ENCODE measurements at regions not wholly inside any gene's neighbourhood (a gene's known extent, or its start where the extent isn't known, plus 50 kb on each side); places are given as distances from the start of the nearest gene placed in this dataset.

DNA sequence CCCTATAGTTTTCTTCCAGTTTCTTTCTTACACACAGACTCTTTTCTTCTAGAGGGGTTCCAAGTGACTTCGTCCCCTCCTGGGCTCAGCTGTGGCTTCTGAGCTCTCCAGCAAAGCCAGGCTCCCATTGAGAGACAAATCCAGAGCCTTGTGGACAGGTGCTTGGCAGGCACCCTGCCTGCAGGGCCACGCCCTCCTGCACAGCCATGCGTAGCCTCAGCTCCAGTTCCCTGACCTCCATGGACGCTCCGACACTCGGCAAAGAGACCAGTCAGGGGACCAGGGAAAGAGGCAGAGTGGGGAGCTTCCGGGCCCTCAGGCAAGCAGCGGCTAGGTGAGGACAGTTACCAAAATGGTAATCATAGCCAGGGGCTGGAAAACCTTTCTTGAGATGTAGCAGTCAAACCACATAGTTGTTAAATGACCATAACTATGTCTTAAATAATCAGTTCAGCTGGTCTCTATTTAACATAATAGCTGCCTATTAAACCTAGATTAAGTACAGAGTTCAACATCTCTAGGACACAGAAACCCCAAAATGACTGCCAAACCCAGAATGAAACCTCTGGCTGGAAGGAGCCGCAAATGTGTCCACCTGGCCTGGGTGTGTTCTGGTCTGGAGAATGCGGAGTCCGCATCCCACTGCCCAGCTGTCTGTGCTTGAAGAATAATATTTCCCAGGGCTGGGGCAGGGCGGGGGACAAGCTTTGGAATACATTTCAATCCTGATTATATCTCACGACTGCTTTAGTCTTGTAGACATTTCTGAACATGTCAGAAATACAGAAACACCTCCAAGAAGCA lies 69.3 kb upstream of the RGMA start:
- H3K27me3 ChIP-seq, result no peaks in the 10 kb centered on the region
- intact Hi-C loops (cut with DNase I; ENCODE audit: low total_unique reads), result no loop called here
- H3K27ac ChIP-seq, result no peak overlapping the region
- peaks cover 13% of the 10 kb centered on the region for H3K4me1 ChIP-seq
- H3K9me3 ChIP-seq, result no peaks in the 10 kb centered on the region
- no peaks in the 10 kb centered on the region for H3K36me3 ChIP-seq (ENCODE audit: low read depth, missing control alignments)
- no peak overlapping the region for H3K4me3 ChIP-seq
- DNase-seq, result no peak
- WGBS, 2 donors, result 86 to 87% methylated on average over 12 to 13 of the region's 13 CpGs
- no peak for TF ChIP-seq POLR2A (IDR thresholded peaks at IDR 0.05)
- TF ChIP-seq, protein P1, sequence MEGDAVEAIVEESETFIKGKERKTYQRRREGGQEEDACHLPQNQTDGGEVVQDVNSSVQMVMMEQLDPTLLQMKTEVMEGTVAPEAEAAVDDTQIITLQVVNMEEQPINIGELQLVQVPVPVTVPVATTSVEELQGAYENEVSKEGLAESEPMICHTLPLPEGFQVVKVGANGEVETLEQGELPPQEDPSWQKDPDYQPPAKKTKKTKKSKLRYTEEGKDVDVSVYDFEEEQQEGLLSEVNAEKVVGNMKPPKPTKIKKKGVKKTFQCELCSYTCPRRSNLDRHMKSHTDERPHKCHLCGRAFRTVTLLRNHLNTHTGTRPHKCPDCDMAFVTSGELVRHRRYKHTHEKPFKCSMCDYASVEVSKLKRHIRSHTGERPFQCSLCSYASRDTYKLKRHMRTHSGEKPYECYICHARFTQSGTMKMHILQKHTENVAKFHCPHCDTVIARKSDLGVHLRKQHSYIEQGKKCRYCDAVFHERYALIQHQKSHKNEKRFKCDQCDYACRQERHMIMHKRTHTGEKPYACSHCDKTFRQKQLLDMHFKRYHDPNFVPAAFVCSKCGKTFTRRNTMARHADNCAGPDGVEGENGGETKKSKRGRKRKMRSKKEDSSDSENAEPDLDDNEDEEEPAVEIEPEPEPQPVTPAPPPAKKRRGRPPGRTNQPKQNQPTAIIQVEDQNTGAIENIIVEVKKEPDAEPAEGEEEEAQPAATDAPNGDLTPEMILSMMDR (IDR thresholded peaks at IDR 0.05), result no peak

DNA sequence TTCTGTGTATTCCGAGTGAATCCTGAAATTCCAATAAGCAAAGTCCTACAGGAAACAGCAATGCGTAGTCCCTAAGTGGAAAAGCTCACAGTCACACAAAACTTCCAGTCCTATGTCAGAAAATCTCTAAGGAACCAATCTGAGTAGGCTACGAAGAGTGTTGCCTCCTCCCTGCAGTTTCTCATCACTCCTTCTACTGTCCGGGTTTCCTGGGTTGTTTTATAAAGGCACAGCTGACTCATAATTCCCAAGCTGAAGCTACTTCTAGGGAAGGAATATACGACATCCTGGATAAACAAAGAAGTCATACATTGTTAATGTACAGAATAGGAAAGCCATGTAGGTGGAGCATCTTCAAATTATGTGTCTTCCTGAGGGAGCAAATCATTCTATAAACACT lies 65.7 kb upstream of the RGMA start:
- no peak overlapping the region for H3K4me3 ChIP-seq
- TF ChIP-seq, protein P1 (IDR thresholded peaks at IDR 0.05), result no peak
- no peak for TF ChIP-seq POLR2A (IDR thresholded peaks at IDR 0.05)
- no peak for DNase-seq
- no peaks in the 10 kb centered on the region for H3K9me3 ChIP-seq
- 61 to 74% methylated on average over 5 of the region's 5 CpGs for WGBS, 2 donors
- peaks cover 42% of the 10 kb centered on the region for H3K4me1 ChIP-seq
- no peaks in the 10 kb centered on the region for H3K27me3 ChIP-seq
- intact Hi-C loops (cut with DNase I; ENCODE audit: low total_unique reads), result no loop called here
- H3K27ac ChIP-seq, result no peak overlapping the region
- H3K36me3 ChIP-seq (ENCODE audit: low read depth, missing control alignments), result no peaks in the 10 kb centered on the region

DNA sequence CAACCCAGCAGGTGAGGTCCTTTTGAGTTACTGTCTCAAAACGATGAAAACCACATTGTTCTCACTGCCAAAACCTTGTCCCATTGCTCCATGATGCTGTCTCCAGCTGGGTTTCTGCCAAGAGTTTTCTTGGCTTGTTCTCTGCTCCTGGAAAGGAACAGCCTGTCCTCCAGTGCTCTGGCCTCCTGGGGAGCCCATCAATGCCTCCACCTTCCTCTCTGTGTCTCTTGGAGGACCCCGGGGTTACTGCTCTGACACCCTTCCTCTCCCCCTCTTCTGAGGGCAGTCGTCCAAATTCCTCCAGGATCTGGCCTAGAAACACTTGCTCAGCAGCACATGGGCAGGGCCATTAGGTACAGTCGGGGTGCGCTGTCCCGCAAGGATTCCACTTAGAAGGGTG lies 63.9 kb upstream of the RGMA start:
- no peak for TF ChIP-seq POLR2A (IDR thresholded peaks at IDR 0.05)
- TF ChIP-seq, protein P1 (IDR thresholded peaks at IDR 0.05), result no peak
- Histone ChIP-seq H3K27me3 (no peaks in the 10 kb centered on the region), H3K9me3 (no peaks in the 10 kb centered on the region), H3K4me1 (peaks cover 42% of the 10 kb centered on the region), H3K4me3 (no peak overlapping the region), H3K36me3 (ENCODE audit: low read depth, missing control alignments) (no peaks in the 10 kb centered on the region), H3K27ac (no peak overlapping the region)
- DNase-seq, result peak; percentile 87
- WGBS, 2 donors, result 28 to 38% methylated on average over 6 of the region's 6 CpGs
- intact Hi-C loops (cut with DNase I; ENCODE audit: low total_unique reads), result no loop called here

DNA sequence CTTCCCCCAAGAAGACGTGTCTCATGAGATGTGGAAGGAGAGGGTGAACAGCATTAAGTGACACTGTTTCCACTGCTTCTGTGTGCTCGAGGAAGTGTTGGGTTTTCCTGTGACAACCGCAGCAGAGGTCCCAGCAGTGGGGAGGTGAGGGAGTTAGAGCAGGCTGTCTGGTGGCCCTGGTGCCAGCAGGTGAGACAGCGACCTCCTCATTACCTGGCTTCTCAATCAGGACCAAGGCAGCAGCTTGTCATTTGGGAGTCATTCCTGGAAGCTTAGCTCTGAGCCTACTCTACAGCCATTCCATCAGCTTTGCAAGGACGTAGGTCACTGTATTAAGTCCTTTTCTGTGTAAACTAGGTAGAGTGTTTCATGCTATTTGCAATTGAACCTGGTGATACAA lies 63.3 kb upstream of the RGMA start:
- intact Hi-C loops (cut with DNase I; ENCODE audit: low total_unique reads), result no loop called here
- H3K27me3 ChIP-seq, result no peaks in the 10 kb centered on the region
- H3K36me3 ChIP-seq (ENCODE audit: low read depth, missing control alignments), result no peaks in the 10 kb centered on the region
- H3K27ac ChIP-seq, result peak overlapping the region in 1 of 2 donors; percentile 37
- DNase-seq, result no peak
- TF ChIP-seq POLR2A (IDR thresholded peaks at IDR 0.05), result no peak
- TF ChIP-seq, protein P1 (IDR thresholded peaks at IDR 0.05), result no peak
- H3K9me3 ChIP-seq, result no peaks in the 10 kb centered on the region
- WGBS, 2 donors, result 58 to 81% methylated on average over 5 of the region's 5 CpGs
- H3K4me3 ChIP-seq, result no peak overlapping the region
- H3K4me1 ChIP-seq, result peaks cover 42% of the 10 kb centered on the region

Data from testis (tissue), 2 donors.